ENCODE measurements at regions not wholly inside any gene's neighbourhood (a gene's known extent, or its start where the extent isn't known, plus 50 kb on each side); places are given as distances from the start of the nearest gene placed in this dataset.

DNA sequence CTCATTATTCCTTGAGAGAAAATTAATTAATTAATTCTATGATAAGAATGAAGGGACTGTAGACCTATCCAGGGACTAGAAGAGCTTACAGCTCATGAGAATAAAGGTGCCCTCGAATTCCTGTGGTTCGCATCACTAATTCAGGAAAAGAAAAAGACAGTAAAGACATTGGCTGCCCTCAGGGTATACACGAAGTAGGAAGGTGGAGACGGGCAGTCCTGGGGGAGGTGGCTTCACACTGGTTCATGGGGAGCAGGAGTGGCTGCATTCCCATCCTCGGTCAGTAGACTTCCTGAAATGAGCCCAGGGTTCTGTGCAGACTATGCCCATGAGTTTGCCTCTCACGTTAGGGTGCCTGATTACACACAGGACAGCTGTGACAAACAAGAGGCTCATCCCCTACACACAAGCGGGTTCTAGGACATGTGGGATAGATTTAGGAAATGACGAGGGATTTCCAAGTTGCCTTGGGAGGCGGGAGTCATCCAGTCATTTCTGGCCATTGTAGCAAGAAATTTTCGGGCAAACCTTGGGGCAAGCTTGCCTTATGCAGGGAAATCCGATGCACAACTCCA is 282.2 kb downstream of the CYP26B1 start:
- H3K9me3 ChIP-seq (ENCODE audit: low read depth): no peaks in the 10 kb centered on the region
- WGBS, 2 experiments (ENCODE audit: low coverage in 1 of 2, low lambda C conversion rate in 2 of 2, missing lambda C conversion rate in 2 of 2): 57 to 62% methylated on average over 11 of the region's 11 CpGs
- no peaks in the 10 kb centered on the region for H3K79me2 ChIP-seq (ENCODE audit: insufficient read depth)
- no peak overlapping the region for H3K4me2 ChIP-seq (ENCODE audit: unreplicated experiment)
- no peak overlapping the region for H3K4me3 ChIP-seq
- no peak for DNase-seq
- H3K9ac ChIP-seq: no peak overlapping the region
- H2AFZ ChIP-seq: no peak overlapping the region
- no peaks in the 10 kb centered on the region for H3F3A ChIP-seq (ENCODE audit: insufficient read depth)
- no peaks in the 10 kb centered on the region for H3K9me2 ChIP-seq (ENCODE audit: insufficient read depth)
- H3K36me3 ChIP-seq (ENCODE audit: low read depth): no peaks in the 10 kb centered on the region
- no peaks in the 10 kb centered on the region for H3K27me3 ChIP-seq (replicated peaks; ENCODE audit: insufficient read depth)
- no peak for TF ChIP-seq EZH2phosphoT487 (IDR thresholded peaks at IDR 0.05; ENCODE audit: insufficient read depth, low read depth)
- TF ChIP-seq EZH2 (IDR thresholded peaks at IDR 0.05; ENCODE audit: insufficient read depth, poor library complexity, severe bottlenecking): no peak
- H4K20me1 ChIP-seq (ENCODE audit: insufficient read depth): no peaks in the 10 kb centered on the region
- in situ Hi-C loops (cut with MboI): no loop called here
- no peak overlapping the region for H3K27ac ChIP-seq
- peaks cover 8% of the 10 kb centered on the region for H3K4me1 ChIP-seq (ENCODE audit: insufficient read depth)

DNA sequence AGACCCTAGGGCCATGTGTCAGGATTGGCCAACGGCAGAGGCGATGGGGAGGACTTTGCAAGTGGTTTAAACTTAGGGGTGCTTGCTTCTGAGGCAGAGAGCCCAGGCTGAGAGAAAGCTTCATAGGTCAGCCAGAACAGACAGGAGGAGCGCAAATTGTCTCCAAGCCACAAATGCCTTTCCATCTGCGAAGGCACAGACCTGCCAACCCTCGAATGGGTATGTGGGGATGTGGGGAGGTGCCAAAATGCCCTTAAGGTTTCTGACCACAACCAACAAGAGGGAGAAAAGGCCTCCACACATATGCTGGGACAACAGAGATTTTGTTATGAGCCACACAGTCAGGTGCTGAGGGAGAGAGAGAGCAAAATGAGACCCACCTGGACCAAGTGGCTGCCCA is 283.6 kb downstream of the CYP26B1 start:
- Histone ChIP-seq H3K79me2 (ENCODE audit: insufficient read depth) (no peaks in the 10 kb centered on the region), H3K9me3 (ENCODE audit: low read depth) (no peaks in the 10 kb centered on the region), H3K9me2 (ENCODE audit: insufficient read depth) (no peaks in the 10 kb centered on the region), H2AFZ (no peak overlapping the region), H3K27me3 (replicated peaks; ENCODE audit: insufficient read depth) (no peaks in the 10 kb centered on the region), H3K27ac (no peak overlapping the region), H3K4me2 (ENCODE audit: unreplicated experiment) (no peak overlapping the region), H3K4me3 (no peak overlapping the region), H3K9ac (no peak overlapping the region), H3F3A (ENCODE audit: insufficient read depth) (no peaks in the 10 kb centered on the region), H3K36me3 (ENCODE audit: low read depth) (no peaks in the 10 kb centered on the region), H4K20me1 (ENCODE audit: insufficient read depth) (no peaks in the 10 kb centered on the region), H3K4me1 (ENCODE audit: insufficient read depth) (peaks cover 8% of the 10 kb centered on the region)
- TF ChIP-seq EZH2 (IDR thresholded peaks at IDR 0.05; ENCODE audit: insufficient read depth, poor library complexity, severe bottlenecking) (no peak), EZH2phosphoT487 (IDR thresholded peaks at IDR 0.05; ENCODE audit: insufficient read depth, low read depth) (no peak)
- 82 to 85% methylated on average over 5 of the region's 5 CpGs for WGBS, 2 experiments (ENCODE audit: low coverage in 1 of 2, low lambda C conversion rate in 2 of 2, missing lambda C conversion rate in 2 of 2)
- in situ Hi-C loops (cut with MboI): no loop called here
- no peak for DNase-seq

GRCh38 chr2:71863396-71863795 is 284.3 kb downstream of the CYP26B1 start:
- no peaks in the 10 kb centered on the region for H3K36me3 ChIP-seq (ENCODE audit: low read depth)
- no peak overlapping the region for H3K4me3 ChIP-seq
- H3K4me1 ChIP-seq (ENCODE audit: insufficient read depth): peaks cover 8% of the 10 kb centered on the region
- no peak overlapping the region for H3K4me2 ChIP-seq (ENCODE audit: unreplicated experiment)
- no peaks in the 10 kb centered on the region for H3K9me3 ChIP-seq (ENCODE audit: low read depth)
- 29% methylated on average over 5 of the region's 5 CpGs for WGBS, 2 experiments (ENCODE audit: low coverage in 1 of 2, low lambda C conversion rate in 2 of 2, missing lambda C conversion rate in 2 of 2)
- no peak overlapping the region for H3K27ac ChIP-seq
- no peak for TF ChIP-seq EZH2phosphoT487 (IDR thresholded peaks at IDR 0.05; ENCODE audit: insufficient read depth, low read depth)
- H3K27me3 ChIP-seq (replicated peaks; ENCODE audit: insufficient read depth): no peaks in the 10 kb centered on the region
- H2AFZ ChIP-seq: no peak overlapping the region
- H3F3A ChIP-seq (ENCODE audit: insufficient read depth): no peaks in the 10 kb centered on the region
- no peak overlapping the region for H3K9ac ChIP-seq
- in situ Hi-C loops (cut with MboI): no loop called here
- DNase-seq: no peak
- H3K9me2 ChIP-seq (ENCODE audit: insufficient read depth): no peaks in the 10 kb centered on the region
- no peaks in the 10 kb centered on the region for H4K20me1 ChIP-seq (ENCODE audit: insufficient read depth)
- no peaks in the 10 kb centered on the region for H3K79me2 ChIP-seq (ENCODE audit: insufficient read depth)

- Histone ChIP-seq H3K79me2 (ENCODE audit: insufficient read depth) (no peaks in the 10 kb centered on the region), H3K27ac (no peak overlapping the region), H3F3A (ENCODE audit: insufficient read depth) (no peaks in the 10 kb centered on the region), H3K27me3 (replicated peaks; ENCODE audit: insufficient read depth) (no peaks in the 10 kb centered on the region), H2AFZ (no peak overlapping the region), H3K4me2 (ENCODE audit: unreplicated experiment) (no peak overlapping the region), H4K20me1 (ENCODE audit: insufficient read depth) (no peaks in the 10 kb centered on the region), H3K4me3 (no peak overlapping the region), H3K9ac (no peak overlapping the region), H3K9me3 (ENCODE audit: low read depth) (no peaks in the 10 kb centered on the region), H3K4me1 (ENCODE audit: insufficient read depth) (peaks cover 8% of the 10 kb centered on the region), H3K36me3 (ENCODE audit: low read depth) (no peaks in the 10 kb centered on the region), H3K9me2 (ENCODE audit: insufficient read depth) (no peaks in the 10 kb centered on the region)
- no peak for TF ChIP-seq EZH2 (IDR thresholded peaks at IDR 0.05; ENCODE audit: insufficient read depth, poor library complexity, severe bottlenecking)
- TF ChIP-seq EZH2phosphoT487 (IDR thresholded peaks at IDR 0.05; ENCODE audit: insufficient read depth, low read depth): no peak
- in situ Hi-C loops (cut with MboI): no loop called here
- 15 to 16% methylated on average over 3 of the region's 3 CpGs for WGBS, 2 experiments (ENCODE audit: low coverage in 1 of 2, low lambda C conversion rate in 2 of 2, missing lambda C conversion rate in 2 of 2)
- DNase-seq: no peak
Measured at GRCh38 chr2:71862921-71863320, 284.7 kb downstream of the CYP26B1 start.

All from GM23248 (cell line).